Upper lobe of left lung (tissue), 4 donors: ENCODE measurements at regions not wholly inside any gene's neighbourhood (a gene's known extent, or its start where the extent isn't known, plus 50 kb on each side); places are given as distances from the start of the nearest gene placed in this dataset.

Experiments used
- CTCF ChIP-seq, 6 experiments: fragments of 450-650 bp in 4 of 6; fragments of 200-600 bp in 2 of 6; sonication (generic) in 2 of 6; IDR thresholded peaks; one replicate each; pipeline ENCODE4 v1.5.1; 2016 to 2019; ENCODE audit warnings: antibody characterized with exemption in 6 of 6
- POLR2A ChIP-seq, 4 donors: fragments of 450-650 bp; IDR thresholded peaks; one replicate each; pipeline ENCODE4 v1.5.1; 2016 to 2017; ENCODE audit warnings: antibody characterized with exemption in 4 of 4, mild to moderate bottlenecking in 2 of 4
- POLR2AphosphoS5 ChIP-seq, 2 donors: sonication (generic); formaldehyde crosslinking; IDR thresholded peaks; one replicate each; pipeline ENCODE4 v1.5.1; 2017; ENCODE audit warnings: antibody characterized with exemption in 2 of 2

GRCh38 chr10:3278771-3279170, 106.2 kb upstream of the PITRM1 start:
- no peak for TF ChIP-seq POLR2A (IDR thresholded peaks at IDR 0.05)
- no peak for TF ChIP-seq CTCF (IDR thresholded peaks at IDR 0.05)
- TF ChIP-seq POLR2AphosphoS5 (IDR thresholded peaks at IDR 0.05) = no peak
